ENCODE measurements at regions not wholly inside any gene's neighbourhood (a gene's known extent, or its start where the extent isn't known, plus 50 kb on each side); places are given as distances from the start of the nearest gene placed in this dataset.
"Not testable (repeated sequence)": the region's sequence is repeated elsewhere in the genome, so short reads cannot be mapped to it uniquely, and the experiment has no call there.

DNA sequence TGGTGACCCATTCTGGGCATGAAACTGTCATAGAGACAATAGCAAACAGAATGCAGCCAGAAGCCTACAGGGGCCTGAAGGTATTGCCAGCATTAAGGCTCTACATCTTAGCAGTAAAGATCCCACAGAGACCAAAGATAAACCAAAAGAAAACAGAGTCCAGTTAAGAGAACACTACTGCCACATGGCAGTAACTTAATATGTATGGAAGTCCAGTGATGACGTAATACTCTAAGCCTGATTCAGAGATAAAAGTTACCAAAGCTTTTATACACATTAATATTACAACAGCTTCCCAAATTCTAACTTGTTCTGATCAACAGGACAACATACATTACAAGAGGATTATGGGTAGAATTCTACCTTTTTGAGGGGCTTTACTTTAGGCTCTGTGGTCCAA, 371.5 kb downstream of the PRELID2 start:
- no peak for DNase-seq (ENCODE audit: low spot score)

DNA sequence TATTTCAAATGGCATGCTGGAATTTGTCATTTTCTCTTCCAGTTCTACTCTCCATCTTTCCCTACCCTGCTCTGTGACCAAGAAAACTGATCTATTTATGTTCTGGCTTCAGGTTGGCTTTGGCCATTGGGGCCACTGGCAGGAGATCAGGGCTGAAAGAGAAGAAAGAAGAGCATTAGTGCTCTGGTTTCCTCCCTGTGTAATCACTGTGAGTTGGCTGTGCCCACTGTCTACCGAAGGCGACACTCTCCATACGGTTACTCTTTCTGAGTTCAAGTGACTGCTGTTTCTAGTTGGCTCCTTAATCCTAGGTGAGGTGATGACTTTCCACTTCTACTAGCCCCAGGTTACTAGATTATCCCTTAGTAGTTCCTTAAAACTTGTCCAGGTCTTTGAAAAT, 372.6 kb downstream of the PRELID2 start:
- DNase-seq (ENCODE audit: low spot score), result no peak

DNA sequence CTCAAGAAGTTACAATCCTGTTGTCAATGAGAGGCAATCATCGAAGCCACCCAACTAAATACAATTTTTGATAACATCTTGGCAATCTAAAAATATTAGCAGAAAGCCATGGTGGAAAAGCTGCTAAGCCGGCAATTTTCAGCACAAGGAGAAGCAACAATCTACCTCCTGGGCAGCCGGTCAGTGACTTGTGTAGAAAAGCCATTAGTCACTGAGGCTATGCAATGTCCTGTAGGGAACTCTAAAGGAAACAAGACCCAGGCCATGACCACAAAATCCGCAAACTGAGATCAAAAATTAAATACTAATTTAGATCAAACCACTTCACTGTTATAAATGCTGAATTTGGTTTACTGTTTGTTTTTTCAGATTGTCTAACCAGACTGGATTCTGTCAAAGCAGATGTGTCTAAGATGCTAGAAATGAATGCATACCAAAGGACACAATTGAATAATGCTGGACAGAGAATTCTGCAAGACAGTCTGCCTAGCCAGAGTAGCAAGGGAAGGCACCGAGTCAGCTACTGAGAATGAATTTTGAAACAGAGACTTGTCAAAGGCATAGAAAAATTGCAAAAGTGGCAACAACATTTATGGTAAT, 384.8 kb downstream of the PRELID2 start:
- no peak for DNase-seq (ENCODE audit: low spot score)

DNA sequence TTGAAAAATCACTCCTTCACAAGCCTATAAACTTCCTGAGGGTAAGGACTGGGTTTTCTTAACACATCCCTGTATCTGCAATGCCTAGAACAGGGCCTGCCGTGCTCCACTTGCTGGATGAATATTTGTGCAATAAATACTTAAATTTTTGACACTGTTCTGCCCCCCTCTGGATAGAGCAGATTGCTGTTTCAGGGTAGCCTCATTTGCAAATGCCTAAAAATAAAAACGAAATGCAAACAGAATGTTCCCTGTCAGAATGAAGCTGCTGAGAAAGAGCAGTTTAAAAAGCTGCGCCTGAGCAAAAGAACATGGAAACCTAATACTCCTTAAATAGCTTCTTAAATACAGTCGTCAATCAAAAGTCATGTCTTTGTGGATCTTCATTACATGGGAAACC, 385.3 kb downstream of the PRELID2 start:
- no peak for DNase-seq (ENCODE audit: low spot score)

- DNase-seq (ENCODE audit: low spot score), result not testable (repeated sequence)
Measured at GRCh38 chr5:145446875-145447274, 388.3 kb downstream of the PRELID2 start.

DNA sequence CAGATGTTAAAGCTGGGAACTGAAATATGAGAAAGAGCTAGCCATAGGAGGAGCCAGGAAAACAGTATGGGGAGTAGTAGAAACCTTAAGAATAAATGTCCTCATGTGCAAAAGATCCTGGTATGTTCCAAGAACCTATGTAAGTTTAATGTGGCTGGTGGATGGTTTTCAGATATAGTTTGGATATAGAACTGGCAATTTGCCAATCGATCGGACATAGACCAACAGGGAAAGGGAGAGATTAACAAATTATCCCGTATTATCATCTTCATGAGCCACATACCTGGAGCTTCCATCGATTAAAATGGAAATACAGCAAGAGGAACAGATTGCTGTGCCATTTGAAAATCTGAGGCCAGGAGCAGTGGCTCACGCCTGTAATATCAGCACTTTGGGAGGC, 388.7 kb downstream of the PRELID2 start:
- no peak for DNase-seq (ENCODE audit: low spot score)

DNA sequence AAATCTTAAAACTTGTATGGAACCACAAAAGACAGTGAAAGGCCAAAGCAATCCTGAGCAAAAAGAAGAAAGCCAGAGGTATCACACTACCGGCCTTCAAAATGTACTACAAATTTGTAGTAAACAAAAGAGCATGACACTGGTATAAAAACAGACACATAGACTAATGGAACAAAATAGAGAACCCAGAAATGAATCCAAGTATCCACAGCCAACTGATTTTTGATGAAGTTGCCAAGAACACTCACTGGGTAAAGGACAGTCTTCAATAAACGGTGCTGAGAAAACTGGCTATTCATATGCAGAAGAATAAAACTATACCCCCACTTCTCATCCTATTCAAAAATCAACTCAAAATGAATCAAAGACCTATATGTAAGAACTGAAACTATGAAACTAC, 390.1 kb downstream of the PRELID2 start:
- DNase-seq (ENCODE audit: low spot score), result no peak

- no peak for DNase-seq (ENCODE audit: low spot score)
Measured at GRCh38 chr5:145443964-145444363, 391.2 kb downstream of the PRELID2 start.

- DNase-seq (ENCODE audit: low spot score), result no peak
Measured at GRCh38 chr5:145443366-145443765, 391.8 kb downstream of the PRELID2 start.

- not testable (repeated sequence) for DNase-seq (ENCODE audit: low spot score)
Measured at GRCh38 chr5:145442661-145443060, 392.5 kb downstream of the PRELID2 start.

- DNase-seq (ENCODE audit: low spot score), result no peak
Measured at GRCh38 chr5:145441228-145441627, 393.9 kb downstream of the PRELID2 start.

- no peak for DNase-seq (ENCODE audit: low spot score)
Measured at GRCh38 chr5:145437627-145438026, 397.5 kb downstream of the PRELID2 start.

DNA sequence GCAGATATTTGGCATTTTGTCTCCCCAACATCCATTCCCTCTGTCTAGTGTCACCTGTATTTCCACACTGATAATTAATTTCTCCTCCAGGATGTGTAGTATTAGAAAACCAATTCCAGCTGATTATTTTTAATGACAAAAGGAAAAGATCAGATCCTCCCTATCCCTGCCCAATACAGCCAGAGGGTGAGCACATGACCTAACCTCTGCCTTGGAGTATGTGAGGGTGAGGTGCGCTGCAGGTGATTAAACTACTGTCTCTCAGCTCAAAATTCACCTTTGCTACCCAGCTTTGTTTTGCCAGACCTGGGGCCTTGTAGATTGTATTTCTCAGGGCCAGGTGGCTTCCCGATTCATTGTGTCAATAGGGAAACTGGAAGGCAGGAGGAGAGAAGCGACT, 402.1 kb downstream of the PRELID2 start:
- DNase-seq (ENCODE audit: low spot score), result no peak

- DNase-seq (ENCODE audit: low spot score), result no peak
Measured at GRCh38 chr5:145429170-145429569, 406.0 kb downstream of the PRELID2 start.

GRCh38 chr5:145408048-145408341, 427.1 kb downstream of the PRELID2 start:
- no peak for DNase-seq (ENCODE audit: low spot score)

GRCh38 chr5:145407300-145408047, 427.7 kb downstream of the PRELID2 start:
- no peak for DNase-seq (ENCODE audit: low spot score)

DNA sequence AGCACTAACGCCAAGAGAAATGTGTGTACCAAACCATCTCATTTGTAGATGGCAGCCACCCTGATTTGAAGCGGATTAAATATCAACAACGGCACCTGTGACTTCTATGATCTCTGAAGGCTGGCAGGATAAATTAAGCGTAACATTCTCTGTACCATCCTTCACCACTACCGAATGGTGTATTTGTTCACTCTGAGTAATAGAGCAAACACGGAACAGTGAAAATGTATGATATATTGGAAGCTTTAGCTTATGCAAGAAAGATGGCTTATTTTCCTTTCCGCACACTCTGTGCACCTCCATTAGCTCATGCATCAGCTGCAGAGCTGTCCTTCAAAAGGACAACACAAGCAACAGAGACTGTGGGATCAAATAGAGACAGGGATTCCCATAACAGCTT, 431.1 kb downstream of the PRELID2 start:
- DNase-seq (ENCODE audit: low spot score), result no peak

- no peak for DNase-seq (ENCODE audit: low spot score)
Measured at GRCh38 chr5:145396888-145397287, 438.3 kb downstream of the PRELID2 start.

DNA sequence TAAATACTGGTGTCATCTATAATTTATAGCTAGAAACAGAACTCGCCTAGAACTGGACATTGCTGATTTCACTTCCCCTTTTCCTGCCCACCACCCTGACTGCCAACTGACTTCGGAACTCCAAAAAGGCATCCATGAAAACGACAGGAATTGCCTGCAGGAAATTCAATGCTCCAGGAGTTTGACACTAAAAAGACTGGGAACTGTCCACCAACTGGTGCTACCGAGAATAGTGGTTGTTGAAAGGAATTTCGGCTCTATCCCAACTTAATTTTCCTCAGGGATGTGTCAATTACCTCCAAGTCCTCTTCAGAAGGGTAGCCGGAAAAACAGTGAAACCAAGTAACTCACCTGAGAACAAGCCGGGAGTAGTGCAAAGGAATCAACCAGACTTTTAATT, 440.0 kb downstream of the PRELID2 start:
- DNase-seq (ENCODE audit: low spot score), result not testable (repeated sequence)

GRCh38 chr5:145393426-145393825, 441.7 kb downstream of the PRELID2 start:
- no peak for DNase-seq (ENCODE audit: low spot score)

DNA sequence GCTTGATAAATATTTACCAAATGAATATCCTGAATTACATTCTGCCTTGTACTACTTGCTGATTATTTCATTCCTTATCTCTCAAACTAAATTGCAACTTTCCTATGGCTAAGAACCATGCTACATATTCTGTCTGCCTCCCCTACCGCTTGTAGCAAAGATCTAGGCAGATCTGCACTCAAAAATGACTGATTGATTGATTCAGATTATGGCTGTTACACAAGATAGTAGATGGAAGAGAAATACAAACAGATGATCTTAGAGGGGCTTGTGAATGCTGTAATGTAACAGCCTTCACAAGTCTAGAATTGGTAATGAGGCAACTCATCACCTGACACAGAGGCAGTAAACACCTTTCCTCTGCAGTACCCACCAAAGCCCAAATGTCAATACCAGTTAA, 446.1 kb downstream of the PRELID2 start:
- no peak for DNase-seq (ENCODE audit: low spot score)

GRCh38 chr5:145385276-145385675, 449.9 kb downstream of the PRELID2 start:
- DNase-seq (ENCODE audit: low spot score), result no peak

- no peak for DNase-seq (ENCODE audit: low spot score)
Measured at GRCh38 chr5:145378226-145378625, 456.9 kb downstream of the PRELID2 start.

- no peak for DNase-seq (ENCODE audit: low spot score)
Measured at GRCh38 chr5:145375521-145375920, 459.6 kb downstream of the PRELID2 start.
